ENCODE measurements at regions not wholly inside any gene's neighbourhood (a gene's known extent, or its start where the extent isn't known, plus 50 kb on each side); places are given as distances from the start of the nearest gene placed in this dataset.
"Not testable (repeated sequence)": the region's sequence is repeated elsewhere in the genome, so short reads cannot be mapped to it uniquely, and the experiment has no call there.

GRCh38 chr1:157371826-157372225 lies 180.5 kb downstream of the FCRL5 start:
- Histone ChIP-seq H3K27me3 (replicated peaks; ENCODE audit: insufficient read depth) (no peaks in the 10 kb centered on the region), H3K4me1 (replicated peaks) (no peaks in the 10 kb centered on the region), H3K9me3 (no peaks in the 10 kb centered on the region), H3K36me3 (no peaks in the 10 kb centered on the region), H3K27ac (no peak overlapping the region), H3K4me3 (no peak overlapping the region)
- 90% methylated on average over 3 of the region's 3 CpGs for WGBS
- intact Hi-C loops (cut with DNase I) = no loop called here
- no peak for DNase-seq (ENCODE audit: low spot score)
- TF ChIP-seq CTCF (IDR thresholded peaks at IDR 0.05) (no peak), POLR2A (IDR thresholded peaks at IDR 0.05) (no peak), POLR2AphosphoS5 (IDR thresholded peaks at IDR 0.05) (no peak)

DNA sequence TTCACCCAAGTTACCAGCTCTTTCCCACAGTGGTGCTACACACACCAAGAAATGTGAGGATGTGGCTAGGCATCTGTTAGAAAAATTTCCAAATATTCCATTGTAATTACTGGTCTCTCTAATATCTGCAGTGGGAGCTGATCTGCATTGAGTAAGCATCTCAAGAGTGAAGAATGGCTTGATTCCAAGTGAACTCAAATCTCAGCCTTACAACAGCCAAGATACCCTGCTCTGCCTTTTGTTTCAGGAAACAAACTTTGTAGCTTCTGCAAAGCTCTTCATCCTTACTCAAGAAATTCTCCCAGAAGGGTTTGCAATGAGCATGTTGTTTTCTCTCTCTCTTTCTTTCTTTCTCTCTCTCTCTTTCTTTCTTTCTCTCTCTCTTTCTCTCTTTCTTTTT lies 181.1 kb downstream of the FCRL5 start:
- no peak for DNase-seq (ENCODE audit: low spot score)
- Histone ChIP-seq H3K27me3 (replicated peaks; ENCODE audit: insufficient read depth) (no peaks in the 10 kb centered on the region), H3K9me3 (no peaks in the 10 kb centered on the region), H3K4me1 (replicated peaks) (no peaks in the 10 kb centered on the region), H3K27ac (no peak overlapping the region), H3K4me3 (no peak overlapping the region), H3K36me3 (no peaks in the 10 kb centered on the region)
- intact Hi-C loops (cut with DNase I) = no loop called here
- TF ChIP-seq POLR2A (IDR thresholded peaks at IDR 0.05) (no peak), POLR2AphosphoS5 (IDR thresholded peaks at IDR 0.05) (no peak), CTCF (IDR thresholded peaks at IDR 0.05) (no peak)

GRCh38 chr1:157370698-157371097 lies 181.6 kb downstream of the FCRL5 start:
- H3K4me1 ChIP-seq (replicated peaks) = no peaks in the 10 kb centered on the region
- TF ChIP-seq POLR2AphosphoS5 (IDR thresholded peaks at IDR 0.05) (no peak), CTCF (IDR thresholded peaks at IDR 0.05) (no peak), POLR2A (IDR thresholded peaks at IDR 0.05) (no peak)
- H3K36me3 ChIP-seq = no peaks in the 10 kb centered on the region
- no peaks in the 10 kb centered on the region for H3K9me3 ChIP-seq
- H3K27ac ChIP-seq = no peak overlapping the region
- no peak overlapping the region for H3K4me3 ChIP-seq
- no peak for DNase-seq (ENCODE audit: low spot score)
- WGBS = 87% methylated on average over 5 of the region's 5 CpGs
- intact Hi-C loops (cut with DNase I) = no loop called here
- H3K27me3 ChIP-seq (replicated peaks; ENCODE audit: insufficient read depth) = no peaks in the 10 kb centered on the region

DNA sequence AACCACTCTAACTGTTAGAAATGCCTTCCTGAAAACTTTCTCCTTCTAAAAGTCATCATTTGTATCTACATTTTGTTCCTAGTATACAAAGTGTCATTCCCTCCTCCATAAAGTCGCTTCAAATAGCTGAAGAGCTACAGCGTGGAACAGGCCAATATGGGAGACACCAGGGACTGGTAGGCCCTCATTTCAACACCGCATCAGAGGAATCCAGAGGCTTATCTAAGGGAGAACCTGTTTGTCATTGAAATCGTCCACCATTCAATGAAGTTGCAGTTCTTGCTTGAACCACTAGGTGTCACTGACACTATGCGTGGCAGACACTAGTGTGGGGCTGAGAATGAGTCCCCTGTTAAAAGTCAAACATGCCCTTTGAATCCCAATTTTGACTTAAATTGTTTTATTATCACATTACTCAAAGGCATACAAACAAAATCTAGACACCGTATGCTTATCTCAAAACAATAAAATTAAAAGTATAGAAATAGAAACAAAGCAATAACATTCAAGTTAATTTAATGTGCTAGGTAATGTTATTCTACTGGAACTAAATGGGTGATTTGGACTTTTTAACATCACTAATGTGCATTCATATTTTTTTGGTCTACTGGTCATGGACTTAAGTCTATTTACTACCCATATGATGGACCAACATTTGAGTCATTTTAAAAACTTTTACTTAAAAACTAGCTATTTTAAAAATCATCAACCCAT lies 182.3 kb downstream of the FCRL5 start:
- Histone ChIP-seq H3K36me3 (no peaks in the 10 kb centered on the region), H3K27me3 (replicated peaks; ENCODE audit: insufficient read depth) (no peaks in the 10 kb centered on the region), H3K27ac (no peak overlapping the region), H3K4me3 (no peak overlapping the region), H3K9me3 (no peaks in the 10 kb centered on the region), H3K4me1 (replicated peaks) (no peaks in the 10 kb centered on the region)
- intact Hi-C loops (cut with DNase I) = loop anchor here (5.0 kb wide), 1 partner anchor 127 kb away; no protein-coding TSS in a partner anchor
- TF ChIP-seq POLR2A (IDR thresholded peaks at IDR 0.05) (no peak), POLR2AphosphoS5 (IDR thresholded peaks at IDR 0.05) (no peak), CTCF (IDR thresholded peaks at IDR 0.05) (peak; percentile 68 to 80 (median 72))
- DNase-seq (ENCODE audit: low spot score) = peak; percentile 32
- WGBS = 2% methylated on average over 6 of the region's 6 CpGs

- H3K27me3 ChIP-seq (replicated peaks; ENCODE audit: insufficient read depth); DNase-seq (ENCODE audit: low spot score); H3K4me3 ChIP-seq; H3K4me1 ChIP-seq (replicated peaks); H3K27ac ChIP-seq; H3K9me3 ChIP-seq; H3K36me3 ChIP-seq: not testable (repeated sequence)
- intact Hi-C loops (cut with DNase I) = loop anchor here (5.0 kb wide), 1 partner anchor 128 kb away; no protein-coding TSS in a partner anchor
- 86% methylated on average over 1 of the region's 1 CpG for WGBS
Measured at GRCh38 chr1:157368941-157369340, 183.4 kb downstream of the FCRL5 start.

All from prostate gland (tissue), 2 donors.